A549 (cell line): ENCODE measurements at regions not wholly inside any gene's neighbourhood (a gene's known extent, or its start where the extent isn't known, plus 50 kb on each side); places are given as distances from the start of the nearest gene placed in this dataset.

Experiments used
- ATAC-seq, 2 experiments: fragments of 200-7000 bp in 1 of 2; fragments of >200 bp in 1 of 2; cut with Nextera tagmentation in 1 of 2; cut with Tn5 transposase in 1 of 2; 3 replicates each; pipeline versions ENCODE4 v1.8.0 to v1.9.1; 2018 to 2020; ENCODE audit warnings: mild to moderate bottlenecking in 1 of 2, moderate library complexity in 1 of 2
- CTCF ChIA-PET: fragments of 300-600 bp; sonication (Branson Sonifier 250); formaldehyde crosslinking; extraction: SDS; loops from one replicate; lab custom pipeline; 2021; ENCODE audit warnings: antibody characterized with exemption, inconsistent platforms; lab: Yijun Ruan, JAX
- POLR2A ChIA-PET: fragments of 350-600 bp; formaldehyde crosslinking; extraction: SDS; loops from one replicate; lab custom pipeline; 2021; ENCODE audit warnings: antibody characterized with exemption, inconsistent platforms; lab: Yijun Ruan, JAX
- DNase-seq, 2 experiments: peaks; one replicate each; pipeline versions ENCODE4 v3.0.0 to v3.0.0-alpha.2; 2011 to 2016; ENCODE audit warnings: low read depth in 1 of 2, low spot score in 1 of 2
- FAIRE-seq: peaks from 2 replicates; lab custom pipeline; 2011; peaks lifted over from hg19 to GRCh38; lab: Jason Lieb, UNC
- H3K27ac ChIP-seq, 2 experiments: fragments of >200 bp; sonication (Bioruptor Twin); formaldehyde crosslinking; 3 replicates each; pipeline ENCODE4 v1.5.1; 2016 to 2017
- H3K4me1 ChIP-seq: fragments of >200 bp; sonication (Bioruptor Twin); formaldehyde crosslinking; 3 replicates; pipeline ENCODE4 v1.6.1; 2016
- H3K4me2 ChIP-seq: fragments of >200 bp; sonication (Bioruptor Twin); formaldehyde crosslinking; 3 replicates; pipeline ENCODE4 v1.6.1; 2016
- H3K4me3 ChIP-seq: fragments of >200 bp; sonication (Bioruptor Twin); formaldehyde crosslinking; 3 replicates; pipeline ENCODE4 v1.5.1; 2016
- H3K9me3 ChIP-seq: fragments of >200 bp; sonication (Bioruptor Twin); formaldehyde crosslinking; 3 replicates; pipeline ENCODE4 v1.6.1; 2016
- ATOH8 ChIP-seq: fragments of 250-450 bp; sonication (Bioruptor Pico); IDR thresholded peaks from 2 replicates; pipeline ENCODE4 v1.5.0; 2020; ENCODE audit warnings: low read depth, mild to moderate bottlenecking, moderate library complexity
- BHLHE40 ChIP-seq: IDR thresholded peaks from 2 replicates; pipeline ENCODE4 v1.6.1; 2012; ENCODE audit warnings: low read depth, low read length, inconsistent platforms
- CBX2 ChIP-seq: fragments of 200-600 bp; sonication (generic); IDR thresholded peaks from 2 replicates; pipeline ENCODE4 v1.6.1; 2016; ENCODE audit warnings: low read depth, mild to moderate bottlenecking, borderline replicate concordance
- CEBPB ChIP-seq, 2 experiments: fragments of >200 bp in 1 of 2; sonication (Bioruptor Twin) in 1 of 2; formaldehyde crosslinking in 1 of 2; IDR thresholded peaks; 2 replicates each; pipeline ENCODE4 v1.6.1; 2012 to 2016
- E2F6 ChIP-seq: IDR thresholded peaks from 2 replicates; pipeline ENCODE4 v1.6.1; 2012; ENCODE audit warnings: low read depth, borderline replicate concordance
- EHF ChIP-seq: fragments of 250-450 bp; sonication (Bioruptor Pico); IDR thresholded peaks from 2 replicates; pipeline ENCODE4 v1.5.0; 2020; ENCODE audit warnings: mild to moderate bottlenecking
- GATA3 ChIP-seq: IDR thresholded peaks from 2 replicates; pipeline ENCODE4 v1.6.1; 2012; ENCODE audit warnings: borderline replicate concordance
- HDAC2 ChIP-seq: fragments of 200-600 bp; sonication (generic); IDR thresholded peaks from 2 replicates; pipeline ENCODE4 v1.6.1; 2016
- HEYL ChIP-seq: fragments of 250-450 bp; sonication (Bioruptor Pico); IDR thresholded peaks from 2 replicates; pipeline ENCODE4 v1.8.0; 2021; ENCODE audit warnings: mild to moderate bottlenecking, moderate library complexity
- HOXB5 ChIP-seq: fragments of 250-450 bp; sonication (Bioruptor Pico); IDR thresholded peaks from 2 replicates; pipeline ENCODE4 v1.5.0; 2020; ENCODE audit warnings: mild to moderate bottlenecking, moderate library complexity
- JUN ChIP-seq, 2 experiments: fragments of >200 bp; sonication (Bioruptor Twin); formaldehyde crosslinking; IDR thresholded peaks; 2 replicates in 1 of 2; 3 replicates in 1 of 2; pipeline ENCODE4 v1.6.1; 2016 to 2017
- JUNB ChIP-seq: fragments of >200 bp; sonication (Bioruptor Twin); formaldehyde crosslinking; IDR thresholded peaks from 2 replicates; pipeline ENCODE4 v1.6.1; 2016
- KDM5A ChIP-seq: fragments of 200-600 bp; sonication (generic); IDR thresholded peaks from 2 replicates; pipeline ENCODE4 v1.6.1; 2016; ENCODE audit warnings: antibody characterized with exemption, mild to moderate bottlenecking
- MAFK ChIP-seq: fragments of 450-650 bp; IDR thresholded peaks from 2 replicates; pipeline ENCODE4 v1.6.1; 2014; ENCODE audit not compliant: partially characterized antibody
- NPAS2 ChIP-seq: fragments of 250-450 bp; sonication (Bioruptor Pico); IDR thresholded peaks from 2 replicates; pipeline ENCODE4 v1.8.0; 2022; ENCODE audit warnings: mild to moderate bottlenecking, moderate library complexity, borderline replicate concordance
- NR3C1 ChIP-seq: fragments of >200 bp; sonication (Bioruptor Twin); formaldehyde crosslinking; IDR thresholded peaks from 3 replicates; pipeline ENCODE4 v1.6.1; 2017
- PBX3 ChIP-seq: IDR thresholded peaks from 2 replicates; pipeline ENCODE4 v1.6.1; 2012
- RARB ChIP-seq: fragments of 250-450 bp; sonication (Bioruptor Pico); IDR thresholded peaks from 2 replicates; pipeline ENCODE4 v1.8.0; 2021; ENCODE audit warnings: mild to moderate bottlenecking, moderate library complexity
- REST ChIP-seq: fragments of 200-600 bp; sonication (generic); IDR thresholded peaks from 2 replicates; pipeline ENCODE4 v1.6.1; 2016; ENCODE audit warnings: antibody characterized with exemption, mild to moderate bottlenecking, moderate library complexity
- RFX5 ChIP-seq: fragments of 450-650 bp; IDR thresholded peaks from 2 replicates; pipeline ENCODE4 v1.7.1; 2014; ENCODE audit warnings: antibody characterized with exemption, mild to moderate bottlenecking, moderate library complexity
- RNF2 ChIP-seq: fragments of 200-600 bp; sonication (generic); IDR thresholded peaks from 2 replicates; pipeline ENCODE4 v1.6.1; 2016; ENCODE audit warnings: low read depth, mild to moderate bottlenecking, antibody characterized with exemption, moderate library complexity, borderline replicate concordance
- SMC3 ChIP-seq: fragments of >200 bp; sonication (Bioruptor Twin); formaldehyde crosslinking; IDR thresholded peaks from 3 replicates; pipeline ENCODE4 v1.6.1; 2018; ENCODE audit warnings: inconsistent platforms
- SREBF2 ChIP-seq: fragments of 450-650 bp; IDR thresholded peaks from 2 replicates; pipeline ENCODE4 v1.6.1; 2014; ENCODE audit warnings: mild to moderate bottlenecking, moderate library complexity
- TP53 ChIP-seq: fragments of 250-450 bp; sonication (Bioruptor Pico); IDR thresholded peaks from 2 replicates; pipeline ENCODE4 v1.5.0; 2021; ENCODE audit warnings: mild to moderate bottlenecking, moderate library complexity
- USF2 ChIP-seq: fragments of 450-650 bp; IDR thresholded peaks from 2 replicates; pipeline ENCODE4 v1.6.1; 2014; ENCODE audit warnings: antibody characterized with exemption
- ZFP36 ChIP-seq: fragments of 450-650 bp; IDR thresholded peaks from 2 replicates; pipeline ENCODE4 v1.6.1; 2014; ENCODE audit warnings: borderline replicate concordance; ENCODE audit not compliant: partially characterized antibody
- ZNF302 ChIP-seq: fragments of 250-450 bp; sonication (Bioruptor Pico); IDR thresholded peaks from 2 replicates; pipeline ENCODE4 v1.9.0; 2021; ENCODE audit warnings: inconsistent platforms, mild to moderate bottlenecking, moderate library complexity
- ZSCAN20 ChIP-seq: fragments of 250-450 bp; sonication (Bioruptor Pico); IDR thresholded peaks from 2 replicates; pipeline ENCODE4 v1.8.0; 2022; ENCODE audit warnings: mild to moderate bottlenecking, moderate library complexity
- WGBS: methylation state at CpG from one replicate; pipeline ENCODE4 v1.1.6; 2017; ENCODE audit errors: missing lambda C conversion rate; 5-methylcytosine and 5-hydroxymethylcytosine counted together

- no peaks in the 10 kb centered on the region for H3K9me3 ChIP-seq
- CTCF ChIA-PET = no interaction called here
- DNase-seq (no peak), ATAC-seq (no peak), FAIRE-seq (no peak)
- peaks cover 18% of the 10 kb centered on the region for H3K4me1 ChIP-seq
- H3K4me2 ChIP-seq = no peak overlapping the region
- no peak overlapping the region for H3K4me3 ChIP-seq
- 68% methylated on average over 3 of the region's 3 CpGs for WGBS
- POLR2A ChIA-PET = no interaction called here
- H3K27ac ChIP-seq = no peak overlapping the region
- TF ChIP-seq HDAC2 = no peak
- TF ChIP-seq ZFP36 = no peak
- no peak for TF ChIP-seq USF2
- TF ChIP-seq GATA3 = no peak
- no peak for TF ChIP-seq HOXB5
- no peak for TF ChIP-seq EHF (CRISPR knock-in tag)
- TF ChIP-seq TP53 (CRISPR knock-in tag) = no peak
- no peak for TF ChIP-seq E2F6
- no peak for TF ChIP-seq HEYL (CRISPR knock-in tag)
- no peak for TF ChIP-seq ZNF302
- no peak for TF ChIP-seq MAFK
- TF ChIP-seq CBX2 = no peak
- TF ChIP-seq BHLHE40 = no peak
- TF ChIP-seq CEBPB (IDR thresholded peaks at IDR 0.05) = no peak
- no peak for TF ChIP-seq REST
These were observed 270.8 kb upstream of the ANKRD55 start for GRCh38 chr5:56503929-56504328.

- DNase-seq (no peak), FAIRE-seq (no peak), ATAC-seq (no peak)
- WGBS = 52% methylated on average over 5 of the region's 5 CpGs
- no peak overlapping the region for H3K27ac ChIP-seq
- no peaks in the 10 kb centered on the region for H3K9me3 ChIP-seq
- CTCF ChIA-PET = no interaction called here
- TF ChIP-seq GATA3 = no peak
- TF ChIP-seq ATOH8 = no peak
- no peak for TF ChIP-seq PBX3
- TF ChIP-seq RARB (CRISPR knock-in tag) = no peak
- TF ChIP-seq RFX5 = no peak
- no peak for TF ChIP-seq NPAS2 (CRISPR knock-in tag)
- TF ChIP-seq EHF (CRISPR knock-in tag) = no peak
- TF ChIP-seq RNF2 = no peak
- TF ChIP-seq USF2 = no peak
- TF ChIP-seq JUNB = no peak
- TF ChIP-seq ZNF302 = no peak
- TF ChIP-seq ZSCAN20 = no peak
- no peak for TF ChIP-seq SREBF2
- no peak for TF ChIP-seq JUN (IDR thresholded peaks at IDR 0.05)
- TF ChIP-seq KDM5A = no peak
- TF ChIP-seq NR3C1 = no peak
- TF ChIP-seq SMC3 = no peak
- peaks cover 10% of the 10 kb centered on the region for H3K4me1 ChIP-seq
- POLR2A ChIA-PET = no interaction called here
- no peak overlapping the region for H3K4me2 ChIP-seq
- H3K4me3 ChIP-seq = no peak overlapping the region
These were observed 268.8 kb upstream of the ANKRD55 start for GRCh38 chr5:56501781-56502557.
